Fibroblast of lung (primary cell): ENCODE measurements at regions not wholly inside any gene's neighbourhood (a gene's known extent, or its start where the extent isn't known, plus 50 kb on each side); places are given as distances from the start of the nearest gene placed in this dataset.

ENCODE experiments used
- DNase-seq, 2 donors: peaks; one replicate each; pipeline versions ENCODE4 v3.0.0 to v3.0.0-alpha.2; 2010; ENCODE audit warnings: low read depth in 2 of 2
- H2AFZ ChIP-seq: 2 replicates; pipeline ENCODE4 v1.5.1; 2012; ENCODE audit warnings: low read length, control low read depth, inconsistent platforms
- H3K27ac ChIP-seq: 2 replicates; pipeline ENCODE4 v1.5.1; 2011; ENCODE audit warnings: low read length, control low read depth; ENCODE audit not compliant: insufficient read depth
- H3K27me3 ChIP-seq: 2 replicates; pipeline ENCODE4 v1.5.1; 2011; ENCODE audit warnings: mild to moderate bottlenecking, low read length; ENCODE audit not compliant: control insufficient read depth, insufficient read depth
- H3K36me3 ChIP-seq: 2 replicates; pipeline ENCODE4 v1.5.1; 2011; ENCODE audit warnings: low read length; ENCODE audit not compliant: control insufficient read depth, insufficient read depth
- H3K4me1 ChIP-seq: 2 replicates; pipeline ENCODE4 v1.5.1; 2011; ENCODE audit warnings: low read length; ENCODE audit not compliant: control insufficient read depth, insufficient read depth; ENCODE audit errors: extremely low read depth
- H3K4me2 ChIP-seq: 2 replicates; pipeline ENCODE4 v1.5.1; 2011; ENCODE audit warnings: low read length, control low read depth; ENCODE audit not compliant: insufficient read depth; ENCODE audit errors: extremely low read depth
- H3K4me3 ChIP-seq, 4 experiments: fragments of 200-600 bp in 1 of 4; sonication (generic) in 1 of 4; replicated peaks in 1 of 4; 2 replicates each; pipeline ENCODE4 v1.5.1; 2011 to 2016; ENCODE audit warnings: low read length in 4 of 4, low read depth in 3 of 4, mild to moderate bottlenecking in 3 of 4, control low read depth in 2 of 4, inconsistent platforms in 1 of 4, mixed read lengths in 1 of 4; ENCODE audit not compliant: insufficient read depth in 1 of 4; ENCODE audit errors: control extremely low read depth in 1 of 4
- H3K79me2 ChIP-seq: 2 replicates; pipeline ENCODE4 v1.5.1; 2012; ENCODE audit warnings: mild to moderate bottlenecking, low read length, inconsistent platforms; ENCODE audit not compliant: control insufficient read depth, insufficient read depth
- H3K9ac ChIP-seq: 2 replicates; pipeline ENCODE4 v1.5.1; 2011; ENCODE audit warnings: mild to moderate bottlenecking, low read length, control low read depth; ENCODE audit not compliant: insufficient read depth
- H3K9me3 ChIP-seq: 2 replicates; pipeline ENCODE4 v1.5.1; 2012; ENCODE audit warnings: low read depth, low read length; ENCODE audit not compliant: control insufficient read depth, insufficient read depth
- H4K20me1 ChIP-seq: 2 replicates; pipeline ENCODE4 v1.5.1; 2011; ENCODE audit warnings: low read length; ENCODE audit not compliant: control insufficient read depth, insufficient read depth; ENCODE audit errors: extremely low read depth
- CTCF ChIP-seq, 2 donors: IDR thresholded peaks in 1 of 2; conservative IDR thresholded peaks in 1 of 2; 1 replicate in 1 of 2; 2 replicates in 1 of 2; pipeline ENCODE4 v1.5.1; 2011 to 2012; ENCODE audit warnings: low read length in 2 of 2, control low read depth in 1 of 2, inconsistent platforms in 1 of 2, low read depth in 1 of 2, mild to moderate bottlenecking in 1 of 2
- EZH2 ChIP-seq: IDR thresholded peaks from 2 replicates; pipeline ENCODE4 v1.5.1; 2012; ENCODE audit warnings: low read length, control low read depth, mild to moderate bottlenecking; ENCODE audit errors: missing control alignments

- H3K4me1 ChIP-seq, result no peaks in the 10 kb centered on the region
- no peaks in the 10 kb centered on the region for H3K27me3 ChIP-seq
- no peak overlapping the region for H3K4me2 ChIP-seq
- TF ChIP-seq CTCF (conservative IDR thresholded peaks at IDR 0.05 in 1 of 2, IDR thresholded peaks at IDR 0.05 in 1 of 2; ENCODE audit: low read depth in 1 of 2, low read length in 2 of 2) (no peak), EZH2 (no peak)
- H3K79me2 ChIP-seq, result no peaks in the 10 kb centered on the region
- no peaks in the 10 kb centered on the region for H3K36me3 ChIP-seq
- no peaks in the 10 kb centered on the region for H4K20me1 ChIP-seq
- DNase-seq, result no peak
- no peak overlapping the region for H3K27ac ChIP-seq
- no peak overlapping the region for H2AFZ ChIP-seq
- no peaks in the 10 kb centered on the region for H3K9me3 ChIP-seq
- H3K9ac ChIP-seq, result no peak overlapping the region
- H3K4me3 ChIP-seq, result no peak overlapping the region
Measured at GRCh38 chr5:4258170-4258569, 662.5 kb downstream of the IRX1 start.

DNA sequence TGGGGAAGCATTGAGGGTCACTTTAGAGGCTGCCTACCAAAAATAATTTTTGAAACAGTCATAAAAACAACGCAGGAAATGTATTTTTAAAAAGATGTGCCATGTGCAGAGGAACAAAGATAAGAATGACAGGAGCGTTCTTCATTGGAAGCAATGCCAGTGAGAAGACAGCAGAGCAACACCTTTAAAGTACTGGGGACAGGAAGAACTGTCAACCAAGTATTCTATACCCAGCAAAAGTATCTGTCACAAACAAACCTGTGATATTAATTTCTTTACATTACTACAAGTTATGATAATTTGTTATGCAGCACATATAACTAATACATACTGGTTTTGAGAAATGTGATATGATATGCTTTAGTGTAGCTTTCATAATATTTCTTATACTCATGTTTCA, 675.6 kb downstream of the IRX1 start:
- no peak overlapping the region for H2AFZ ChIP-seq
- H3K9ac ChIP-seq, result no peak overlapping the region
- no peak for DNase-seq
- no peaks in the 10 kb centered on the region for H4K20me1 ChIP-seq
- H3K36me3 ChIP-seq, result no peaks in the 10 kb centered on the region
- no peak overlapping the region for H3K4me3 ChIP-seq
- H3K4me2 ChIP-seq, result no peak overlapping the region
- H3K27me3 ChIP-seq, result no peaks in the 10 kb centered on the region
- H3K27ac ChIP-seq, result no peak overlapping the region
- no peaks in the 10 kb centered on the region for H3K4me1 ChIP-seq
- TF ChIP-seq CTCF (conservative IDR thresholded peaks at IDR 0.05 in 1 of 2, IDR thresholded peaks at IDR 0.05 in 1 of 2; ENCODE audit: low read depth in 1 of 2, low read length in 2 of 2) (no peak), EZH2 (no peak)
- H3K79me2 ChIP-seq, result no peaks in the 10 kb centered on the region
- H3K9me3 ChIP-seq, result no peaks in the 10 kb centered on the region

- Histone ChIP-seq H3K4me1 (no peaks in the 10 kb centered on the region), H3K36me3 (no peaks in the 10 kb centered on the region), H3K27me3 (no peaks in the 10 kb centered on the region), H3K79me2 (no peaks in the 10 kb centered on the region), H3K9me3 (no peaks in the 10 kb centered on the region), H3K4me2 (no peak overlapping the region), H2AFZ (no peak overlapping the region), H3K27ac (no peak overlapping the region), H3K9ac (no peak overlapping the region), H3K4me3 (no peak overlapping the region), H4K20me1 (no peaks in the 10 kb centered on the region)
- TF ChIP-seq CTCF (conservative IDR thresholded peaks at IDR 0.05 in 1 of 2, IDR thresholded peaks at IDR 0.05 in 1 of 2; ENCODE audit: low read depth in 1 of 2, low read length in 2 of 2), result no peak
- TF ChIP-seq EZH2, result no peak
- DNase-seq, result no peak
Measured at GRCh38 chr5:4275232-4275631, 679.6 kb downstream of the IRX1 start.
